ENCODE measurements at regions not wholly inside any gene's neighbourhood (a gene's known extent, or its start where the extent isn't known, plus 50 kb on each side); places are given as distances from the start of the nearest gene placed in this dataset.

GRCh38 chr2:222088561-222088960, 210.2 kb downstream of the PAX3 start:
- no peak for TF ChIP-seq EZH2 (IDR thresholded peaks at IDR 0.05; ENCODE audit: insufficient read depth, poor library complexity, severe bottlenecking)
- no peak for TF ChIP-seq EZH2phosphoT487 (IDR thresholded peaks at IDR 0.05; ENCODE audit: insufficient read depth, low read depth)
